ENCODE measurements at regions not wholly inside any gene's neighbourhood (a gene's known extent, or its start where the extent isn't known, plus 50 kb on each side); places are given as distances from the start of the nearest gene placed in this dataset.

DNA sequence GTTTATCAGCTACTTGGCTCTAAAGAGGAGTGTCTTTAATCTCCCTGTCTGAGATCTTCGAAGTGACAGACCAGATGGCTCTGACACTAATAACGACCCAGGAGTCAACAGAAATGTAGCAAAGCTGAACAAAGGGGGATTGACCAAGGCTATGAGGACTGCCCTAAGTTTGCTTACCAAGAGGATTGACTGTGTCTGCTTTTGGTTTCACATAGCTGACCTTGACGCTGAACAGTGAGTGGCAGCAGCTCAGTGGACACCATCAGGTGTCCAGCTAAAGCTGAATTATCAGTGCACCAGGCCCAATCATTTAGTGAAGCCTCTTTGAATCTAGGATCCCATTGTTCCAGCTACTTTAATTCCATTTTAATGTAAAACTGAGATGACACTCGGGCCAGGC, 262.6 kb downstream of the COX7C start:
- Histone ChIP-seq H3K4me1 (ENCODE audit: control insufficient read depth in 2 of 2, insufficient read depth in 2 of 2, low read length in 2 of 2) (no peaks in the 10 kb centered on the region), H3K27ac (ENCODE audit: low read depth in 1 of 2, low read length in 1 of 2) (no peak overlapping the region), H3K4me3 (ENCODE audit: low read length in 2 of 2) (no peak overlapping the region), H3K9me3 (ENCODE audit: control insufficient read depth in 2 of 2, insufficient read depth in 1 of 2, low read length in 1 of 2) (no peaks in the 10 kb centered on the region), H3K36me3 (ENCODE audit: control insufficient read depth in 2 of 2, insufficient read depth in 2 of 2, low read length in 1 of 2) (no peaks in the 10 kb centered on the region), H3K27me3 (ENCODE audit: control insufficient read depth in 2 of 2, insufficient read depth in 1 of 2, low read length in 1 of 2) (no peaks in the 10 kb centered on the region)
- DNase-seq (ENCODE audit: low read depth in 6 of 9, low spot score in 9 of 9) = no peak
- WGBS = 83% methylated on average over 4 of the region's 4 CpGs

DNA sequence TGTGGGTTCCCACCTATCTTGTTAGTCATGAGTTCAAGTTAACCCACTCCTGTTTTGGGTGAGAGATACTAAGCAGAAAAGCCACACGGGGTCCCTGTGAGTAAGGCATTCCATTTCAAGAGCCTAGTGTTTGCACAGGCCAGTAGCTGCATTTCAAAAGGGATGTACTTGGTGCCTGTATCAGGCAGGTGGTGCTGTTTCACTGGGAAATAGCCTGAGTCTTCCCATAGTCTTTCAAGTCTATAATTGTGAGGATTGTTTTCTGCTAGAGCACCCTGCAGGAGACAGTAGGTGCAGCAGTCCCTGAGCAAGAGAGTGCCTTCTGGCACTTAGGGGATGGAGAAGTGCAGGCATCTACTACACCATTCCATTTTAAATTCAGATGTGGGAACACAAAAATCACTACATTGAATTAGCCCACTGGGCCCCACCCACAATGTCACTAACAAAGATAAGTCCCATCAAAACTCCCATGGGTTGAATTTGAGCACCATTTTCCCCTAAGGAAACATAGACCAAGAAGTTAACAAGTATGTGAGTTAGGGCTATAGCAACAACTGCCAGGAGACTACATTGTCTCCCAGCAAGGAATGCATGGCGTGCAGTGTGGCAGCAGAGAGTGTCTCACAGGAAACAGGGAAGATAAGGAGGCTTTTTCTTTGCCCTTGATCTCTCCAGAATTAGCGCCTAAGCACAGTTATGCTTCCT, 263.2 kb downstream of the COX7C start:
- 66% methylated on average over 3 of the region's 3 CpGs for WGBS
- Histone ChIP-seq H3K4me3 (ENCODE audit: low read length in 2 of 2) (no peak overlapping the region), H3K27me3 (ENCODE audit: control insufficient read depth in 2 of 2, insufficient read depth in 1 of 2, low read length in 1 of 2) (no peaks in the 10 kb centered on the region), H3K4me1 (ENCODE audit: control insufficient read depth in 2 of 2, insufficient read depth in 2 of 2, low read length in 2 of 2) (no peaks in the 10 kb centered on the region), H3K9me3 (ENCODE audit: control insufficient read depth in 2 of 2, insufficient read depth in 1 of 2, low read length in 1 of 2) (no peaks in the 10 kb centered on the region), H3K27ac (ENCODE audit: low read depth in 1 of 2, low read length in 1 of 2) (no peak overlapping the region), H3K36me3 (ENCODE audit: control insufficient read depth in 2 of 2, insufficient read depth in 2 of 2, low read length in 1 of 2) (no peaks in the 10 kb centered on the region)
- peak; percentile 17 to 72 (median 26) for DNase-seq (ENCODE audit: low read depth in 6 of 9, low spot score in 9 of 9)

GRCh38 chr5:86881493-86882090, 263.9 kb downstream of the COX7C start:
- Histone ChIP-seq H3K27ac (ENCODE audit: low read depth in 1 of 2, low read length in 1 of 2) (no peak overlapping the region), H3K27me3 (ENCODE audit: control insufficient read depth in 2 of 2, insufficient read depth in 1 of 2, low read length in 1 of 2) (no peaks in the 10 kb centered on the region), H3K4me3 (ENCODE audit: low read length in 2 of 2) (no peak overlapping the region), H3K36me3 (ENCODE audit: control insufficient read depth in 2 of 2, insufficient read depth in 2 of 2, low read length in 1 of 2) (no peaks in the 10 kb centered on the region), H3K4me1 (ENCODE audit: control insufficient read depth in 2 of 2, insufficient read depth in 2 of 2, low read length in 2 of 2) (no peaks in the 10 kb centered on the region), H3K9me3 (ENCODE audit: control insufficient read depth in 2 of 2, insufficient read depth in 1 of 2, low read length in 1 of 2) (no peaks in the 10 kb centered on the region)
- 98% methylated on average over 1 of the region's 1 CpG for WGBS
- no peak for DNase-seq (ENCODE audit: low read depth in 6 of 9, low spot score in 9 of 9)

DNA sequence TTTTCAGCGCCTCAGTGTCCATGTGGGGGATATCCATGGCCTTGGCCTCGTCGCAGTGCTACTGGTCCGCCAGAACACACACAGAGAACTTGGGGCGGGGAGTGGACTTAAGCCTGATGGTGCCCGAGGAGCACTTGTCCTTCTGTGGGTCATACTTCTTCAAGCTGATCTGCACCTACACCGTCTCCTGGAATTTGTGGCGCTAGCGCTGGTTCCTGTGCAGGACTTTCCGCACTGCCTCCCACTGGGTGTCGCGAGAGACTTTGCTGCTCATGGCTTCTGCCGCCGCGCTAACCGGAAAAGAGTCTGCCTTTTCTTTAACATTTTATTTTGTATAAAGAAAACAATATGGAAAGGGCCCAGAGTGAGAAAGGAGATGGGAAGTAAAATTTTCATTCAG, 266.9 kb downstream of the COX7C start:
- Histone ChIP-seq H3K36me3 (ENCODE audit: control insufficient read depth in 2 of 2, insufficient read depth in 2 of 2, low read length in 1 of 2) (no peaks in the 10 kb centered on the region), H3K27me3 (ENCODE audit: control insufficient read depth in 2 of 2, insufficient read depth in 1 of 2, low read length in 1 of 2) (no peaks in the 10 kb centered on the region), H3K9me3 (ENCODE audit: control insufficient read depth in 2 of 2, insufficient read depth in 1 of 2, low read length in 1 of 2) (no peaks in the 10 kb centered on the region), H3K4me1 (ENCODE audit: control insufficient read depth in 2 of 2, insufficient read depth in 2 of 2, low read length in 2 of 2) (no peaks in the 10 kb centered on the region), H3K4me3 (ENCODE audit: low read length in 2 of 2) (no peak overlapping the region), H3K27ac (ENCODE audit: low read depth in 1 of 2, low read length in 1 of 2) (no peak overlapping the region)
- DNase-seq (ENCODE audit: low read depth in 6 of 9, low spot score in 9 of 9) = no peak
- 97% methylated on average over 16 of the region's 16 CpGs for WGBS

DNA sequence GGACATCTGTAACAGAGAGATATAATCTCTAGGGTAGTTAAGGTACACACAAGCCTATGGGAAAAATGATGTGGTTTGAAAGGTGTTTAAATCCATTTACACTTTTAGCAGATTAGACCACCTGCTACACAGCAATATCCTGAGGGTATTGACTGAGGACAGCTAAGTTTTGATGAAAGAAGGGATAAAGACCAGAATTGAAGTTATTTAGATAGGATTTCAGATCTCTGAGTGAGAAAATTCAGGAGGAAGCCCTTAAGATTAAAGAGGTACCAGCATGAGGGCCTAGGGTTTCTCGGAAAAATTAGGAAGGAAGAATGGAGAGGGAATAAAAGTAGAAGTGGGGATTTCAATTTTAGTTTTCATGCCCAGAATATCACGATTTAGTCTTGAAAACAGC, 267.3 kb downstream of the COX7C start:
- Histone ChIP-seq H3K4me1 (ENCODE audit: control insufficient read depth in 2 of 2, insufficient read depth in 2 of 2, low read length in 2 of 2) (no peaks in the 10 kb centered on the region), H3K36me3 (ENCODE audit: control insufficient read depth in 2 of 2, insufficient read depth in 2 of 2, low read length in 1 of 2) (no peaks in the 10 kb centered on the region), H3K27ac (ENCODE audit: low read depth in 1 of 2, low read length in 1 of 2) (no peak overlapping the region), H3K9me3 (ENCODE audit: control insufficient read depth in 2 of 2, insufficient read depth in 1 of 2, low read length in 1 of 2) (no peaks in the 10 kb centered on the region), H3K4me3 (ENCODE audit: low read length in 2 of 2) (no peak overlapping the region), H3K27me3 (ENCODE audit: control insufficient read depth in 2 of 2, insufficient read depth in 1 of 2, low read length in 1 of 2) (no peaks in the 10 kb centered on the region)
- WGBS = 95% methylated on average over 2 of the region's 2 CpGs
- DNase-seq (ENCODE audit: low read depth in 6 of 9, low spot score in 9 of 9) = no peak

- no peaks in the 10 kb centered on the region for H3K4me1 ChIP-seq (ENCODE audit: control insufficient read depth in 2 of 2, insufficient read depth in 2 of 2, low read length in 2 of 2)
- DNase-seq (ENCODE audit: low read depth in 6 of 9, low spot score in 9 of 9) = no peak
- 65% methylated on average over 5 of the region's 5 CpGs for WGBS
- H3K36me3 ChIP-seq (ENCODE audit: control insufficient read depth in 2 of 2, insufficient read depth in 2 of 2, low read length in 1 of 2) = no peaks in the 10 kb centered on the region
- no peak overlapping the region for H3K4me3 ChIP-seq (ENCODE audit: low read length in 2 of 2)
- no peak overlapping the region for H3K27ac ChIP-seq (ENCODE audit: low read depth in 1 of 2, low read length in 1 of 2)
- no peaks in the 10 kb centered on the region for H3K9me3 ChIP-seq (ENCODE audit: control insufficient read depth in 2 of 2, insufficient read depth in 1 of 2, low read length in 1 of 2)
- H3K27me3 ChIP-seq (ENCODE audit: control insufficient read depth in 2 of 2, insufficient read depth in 1 of 2, low read length in 1 of 2) = no peaks in the 10 kb centered on the region
These were observed 267.9 kb downstream of the COX7C start for GRCh38 chr5:86885489-86886230.

DNA sequence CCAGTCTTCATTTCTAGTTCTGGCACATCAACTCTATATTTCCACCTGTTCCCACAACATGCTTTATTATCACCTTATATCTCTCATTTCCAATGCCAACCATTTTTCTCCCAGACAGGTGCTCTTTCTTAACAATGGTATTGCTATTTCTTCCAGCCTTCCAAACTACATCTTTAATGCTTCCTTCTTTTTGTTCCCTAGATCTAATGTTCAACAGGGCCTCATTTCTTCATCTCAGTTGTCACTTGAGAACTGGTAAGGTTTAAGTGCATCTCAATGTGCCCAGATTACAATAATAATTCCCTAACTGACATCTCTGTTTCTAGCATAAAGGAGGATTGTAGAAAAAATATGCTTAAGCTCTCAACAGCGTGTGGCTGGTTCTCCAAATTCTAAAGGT, 272.6 kb downstream of the COX7C start:
- Histone ChIP-seq H3K27ac (ENCODE audit: low read depth in 1 of 2, low read length in 1 of 2) (no peak overlapping the region), H3K27me3 (ENCODE audit: control insufficient read depth in 2 of 2, insufficient read depth in 1 of 2, low read length in 1 of 2) (no peaks in the 10 kb centered on the region), H3K4me1 (ENCODE audit: control insufficient read depth in 2 of 2, insufficient read depth in 2 of 2, low read length in 2 of 2) (no peaks in the 10 kb centered on the region), H3K36me3 (ENCODE audit: control insufficient read depth in 2 of 2, insufficient read depth in 2 of 2, low read length in 1 of 2) (no peaks in the 10 kb centered on the region), H3K9me3 (ENCODE audit: control insufficient read depth in 2 of 2, insufficient read depth in 1 of 2, low read length in 1 of 2) (no peaks in the 10 kb centered on the region), H3K4me3 (ENCODE audit: low read length in 2 of 2) (no peak overlapping the region)
- WGBS = 89% methylated on average over 1 of the region's 1 CpG
- no peak for DNase-seq (ENCODE audit: low read depth in 6 of 9, low spot score in 9 of 9)

DNA sequence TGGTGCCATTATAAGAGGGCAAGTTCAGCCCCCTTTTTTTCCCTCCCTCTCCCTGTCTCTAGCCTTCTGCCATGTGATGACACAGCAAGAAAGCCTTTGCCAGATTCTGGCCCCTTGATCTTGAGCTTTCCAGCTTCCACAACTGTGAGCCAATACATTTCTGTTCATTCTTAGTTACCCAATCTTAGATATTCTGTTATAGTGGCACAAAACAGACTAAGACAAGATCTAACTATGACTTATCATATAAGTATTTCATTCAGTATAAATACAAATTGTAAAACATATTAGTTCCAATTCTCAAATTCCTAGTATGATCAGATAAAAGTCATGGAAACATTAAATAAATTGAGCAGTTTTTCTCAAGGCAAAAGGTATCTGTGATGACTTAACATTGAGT, 276.3 kb downstream of the COX7C start:
- Histone ChIP-seq H3K27me3 (ENCODE audit: control insufficient read depth in 2 of 2, insufficient read depth in 1 of 2, low read length in 1 of 2) (no peaks in the 10 kb centered on the region), H3K27ac (ENCODE audit: low read depth in 1 of 2, low read length in 1 of 2) (no peak overlapping the region), H3K4me3 (ENCODE audit: low read length in 2 of 2) (no peak overlapping the region), H3K4me1 (ENCODE audit: control insufficient read depth in 2 of 2, insufficient read depth in 2 of 2, low read length in 2 of 2) (no peaks in the 10 kb centered on the region), H3K36me3 (ENCODE audit: control insufficient read depth in 2 of 2, insufficient read depth in 2 of 2, low read length in 1 of 2) (no peaks in the 10 kb centered on the region), H3K9me3 (ENCODE audit: control insufficient read depth in 2 of 2, insufficient read depth in 1 of 2, low read length in 1 of 2) (no peaks in the 10 kb centered on the region)
- DNase-seq (ENCODE audit: low read depth in 6 of 9, low spot score in 9 of 9) = no peak

DNA sequence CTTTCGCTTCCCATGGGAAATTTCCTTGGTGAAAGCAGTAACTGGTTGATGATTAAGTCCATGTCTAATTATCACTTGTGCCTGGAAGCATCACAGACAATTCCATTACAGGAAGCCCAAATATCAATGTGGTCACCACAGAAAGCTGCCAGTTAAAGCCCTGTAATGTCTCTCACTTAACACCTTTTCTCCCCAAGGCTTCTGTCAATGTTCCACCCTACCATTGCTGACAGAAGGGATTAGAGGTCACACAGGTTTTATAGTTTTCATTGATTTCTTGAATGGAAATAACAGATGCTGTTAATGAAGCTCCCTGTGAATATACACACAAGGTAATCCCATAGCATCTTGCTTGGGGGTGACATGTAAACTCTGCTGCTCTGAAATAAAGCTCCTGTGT, 279.2 kb downstream of the COX7C start:
- H3K9me3 ChIP-seq (ENCODE audit: control insufficient read depth in 2 of 2, insufficient read depth in 1 of 2, low read length in 1 of 2) = no peaks in the 10 kb centered on the region
- no peaks in the 10 kb centered on the region for H3K4me1 ChIP-seq (ENCODE audit: control insufficient read depth in 2 of 2, insufficient read depth in 2 of 2, low read length in 2 of 2)
- no peak for DNase-seq (ENCODE audit: low read depth in 6 of 9, low spot score in 9 of 9)
- 95% methylated on average over 1 of the region's 1 CpG for WGBS
- no peak overlapping the region for H3K27ac ChIP-seq (ENCODE audit: low read depth in 1 of 2, low read length in 1 of 2)
- no peaks in the 10 kb centered on the region for H3K27me3 ChIP-seq (ENCODE audit: control insufficient read depth in 2 of 2, insufficient read depth in 1 of 2, low read length in 1 of 2)
- H3K36me3 ChIP-seq (ENCODE audit: control insufficient read depth in 2 of 2, insufficient read depth in 2 of 2, low read length in 1 of 2) = no peaks in the 10 kb centered on the region
- no peak overlapping the region for H3K4me3 ChIP-seq (ENCODE audit: low read length in 2 of 2)

All from thymus (tissue), 11 donors.